Mesodermal cell (in vitro differentiated cells): ENCODE measurements at regions not wholly inside any gene's neighbourhood (a gene's known extent, or its start where the extent isn't known, plus 50 kb on each side); places are given as distances from the start of the nearest gene placed in this dataset.
"Not testable (repeated sequence)": the region's sequence is repeated elsewhere in the genome, so short reads cannot be mapped to it uniquely, and the experiment has no call there.

ENCODE experiments used
- H3K27ac ChIP-seq: 2 replicates; pipeline ENCODE4 v1.7.0; 2013; ENCODE audit warnings: mild to moderate bottlenecking, low read depth, low read length, moderate library complexity; ENCODE audit not compliant: severe bottlenecking
- H3K36me3 ChIP-seq: 2 replicates; pipeline ENCODE4 v1.7.1; 2013; ENCODE audit warnings: mild to moderate bottlenecking, low read length, moderate library complexity; ENCODE audit not compliant: control insufficient read depth, insufficient read depth
- H3K4me1 ChIP-seq: one replicate; pipeline ENCODE4 v1.7.1; 2013; ENCODE audit warnings: mild to moderate bottlenecking, low read length; ENCODE audit not compliant: insufficient read depth, control insufficient read depth, poor library complexity, severe bottlenecking
- H3K4me3 ChIP-seq: 2 replicates; pipeline ENCODE4 v1.7.0; 2013; ENCODE audit warnings: low read length, control low read depth, mild to moderate bottlenecking; ENCODE audit not compliant: insufficient read depth, poor library complexity, severe bottlenecking; ENCODE audit errors: extremely low read depth
- H3K9me3 ChIP-seq: 2 replicates; pipeline ENCODE4 v1.7.1; 2013; ENCODE audit warnings: mild to moderate bottlenecking, low read length, moderate library complexity; ENCODE audit not compliant: control insufficient read depth
- WGBS, 2 experiments: methylation state at CpG; one replicate each; pipeline ENCODE4 v1.1.5; 2013; ENCODE audit warnings: missing lambda C conversion rate in 2 of 2; ENCODE audit not compliant: insufficient coverage in 2 of 2; 5-methylcytosine and 5-hydroxymethylcytosine counted together

GRCh38 chr10:16184096-16184597, 252.7 kb upstream of the PTER start:
- H3K9me3 ChIP-seq, result no peaks in the 10 kb centered on the region
- WGBS, 2 experiments, result 68 to 93% methylated on average over 2 to 3 of the region's 3 CpGs
- H3K36me3 ChIP-seq, result no peaks in the 10 kb centered on the region
- no peak overlapping the region for H3K27ac ChIP-seq
- H3K4me3 ChIP-seq, result no peak overlapping the region
- H3K4me1 ChIP-seq, result no peaks in the 10 kb centered on the region

GRCh38 chr10:16184906-16185305, 251.9 kb upstream of the PTER start:
- Histone ChIP-seq H3K9me3 (no peaks in the 10 kb centered on the region), H3K36me3 (no peaks in the 10 kb centered on the region), H3K27ac (no peak overlapping the region), H3K4me3 (no peak overlapping the region), H3K4me1 (no peaks in the 10 kb centered on the region)
- 100% methylated on average over 1 of the region's 2 CpGs; no CpG with 5 or more reads in 1 of the 2 experiments for WGBS, 2 experiments

GRCh38 chr10:16186564-16186963, 250.2 kb upstream of the PTER start:
- 100% methylated on average over 1 to 2 of the region's 3 CpGs for WGBS, 2 experiments
- Histone ChIP-seq H3K9me3 (no peaks in the 10 kb centered on the region), H3K27ac (no peak overlapping the region), H3K36me3 (no peaks in the 10 kb centered on the region), H3K4me3 (no peak overlapping the region), H3K4me1 (no peaks in the 10 kb centered on the region)

GRCh38 chr10:16187161-16187560, 249.6 kb upstream of the PTER start:
- no peaks in the 10 kb centered on the region for H3K36me3 ChIP-seq
- no peaks in the 10 kb centered on the region for H3K4me1 ChIP-seq
- WGBS, 2 experiments, result 100% methylated on average over 2 of the region's 2 CpGs; no CpG with 5 or more reads in 1 of the 2 experiments
- no peaks in the 10 kb centered on the region for H3K9me3 ChIP-seq
- H3K27ac ChIP-seq, result no peak overlapping the region
- no peak overlapping the region for H3K4me3 ChIP-seq

GRCh38 chr10:16192337-16192736, 244.5 kb upstream of the PTER start:
- H3K4me3 ChIP-seq, result no peak overlapping the region
- no peaks in the 10 kb centered on the region for H3K4me1 ChIP-seq
- WGBS, 2 experiments, result 90% methylated on average over 4 of the region's 5 CpGs; no CpG with 5 or more reads in 1 of the 2 experiments
- H3K36me3 ChIP-seq, result no peaks in the 10 kb centered on the region
- peaks cover 10% of the 10 kb centered on the region for H3K9me3 ChIP-seq
- H3K27ac ChIP-seq, result no peak overlapping the region

- 70 to 92% methylated on average over 1 of the region's 3 CpGs for WGBS, 2 experiments
- peaks cover 11% of the 10 kb centered on the region for H3K9me3 ChIP-seq
- H3K36me3 ChIP-seq, result no peaks in the 10 kb centered on the region
Measured at GRCh38 chr10:16193241-16193640, 243.6 kb upstream of the PTER start.

GRCh38 chr10:16195178-16195769, 241.5 kb upstream of the PTER start:
- Histone ChIP-seq H3K4me3 (no peak overlapping the region), H3K27ac (no peak overlapping the region), H3K4me1 (no peaks in the 10 kb centered on the region), H3K36me3 (no peaks in the 10 kb centered on the region), H3K9me3 (peaks cover 11% of the 10 kb centered on the region)
- 20% methylated on average over 1 of the region's 1 CpG; no CpG with 5 or more reads in 1 of the 2 experiments for WGBS, 2 experiments

More at GRCh38 chr10:16193241-16193640, 243.6 kb upstream of the PTER start:
- H3K4me1 ChIP-seq, result no peaks in the 10 kb centered on the region
- H3K27ac ChIP-seq, result peak overlapping the region; percentile 18
- H3K4me3 ChIP-seq, result no peak overlapping the region

GRCh38 chr10:16195894-16196293, 240.9 kb upstream of the PTER start:
- H3K4me3 ChIP-seq, result no peak overlapping the region
- no CpG with 5 or more reads among the region's 2 CpGs for WGBS, 2 experiments
- H3K4me1 ChIP-seq, result no peaks in the 10 kb centered on the region
- peaks cover 11% of the 10 kb centered on the region for H3K9me3 ChIP-seq
- no peak overlapping the region for H3K27ac ChIP-seq
- no peaks in the 10 kb centered on the region for H3K36me3 ChIP-seq

- peaks cover 11% of the 10 kb centered on the region for H3K9me3 ChIP-seq
- no peak overlapping the region for H3K4me3 ChIP-seq
- H3K36me3 ChIP-seq, result no peaks in the 10 kb centered on the region
- WGBS, 2 experiments, result 100% methylated on average over 1 of the region's 4 CpGs
- H3K4me1 ChIP-seq, result no peaks in the 10 kb centered on the region
- no peak overlapping the region for H3K27ac ChIP-seq
Measured at GRCh38 chr10:16199216-16199615, 237.6 kb upstream of the PTER start.

GRCh38 chr10:16223618-16224017, 213.2 kb upstream of the PTER start:
- no CpG with 5 or more reads among the region's 1 CpG for WGBS, 2 experiments

GRCh38 chr10:16227674-16228073, 209.1 kb upstream of the PTER start:
- H3K36me3 ChIP-seq, result no peaks in the 10 kb centered on the region

More at GRCh38 chr10:16223618-16224017, 213.2 kb upstream of the PTER start:
- H3K4me1 ChIP-seq, H3K4me3 ChIP-seq, H3K36me3 ChIP-seq, H3K27ac ChIP-seq: not testable (repeated sequence)
- H3K9me3 ChIP-seq, result peaks cover 15% of the 10 kb centered on the region

More at GRCh38 chr10:16227674-16228073, 209.1 kb upstream of the PTER start:
- Histone ChIP-seq H3K4me1 (peaks cover 4% of the 10 kb centered on the region), H3K9me3 (peaks cover 4% of the 10 kb centered on the region), H3K4me3 (no peak overlapping the region), H3K27ac (no peak overlapping the region)
- 100% methylated on average over 1 of the region's 3 CpGs; no CpG with 5 or more reads in 1 of the 2 experiments for WGBS, 2 experiments
